ENCODE measurements at regions not wholly inside any gene's neighbourhood (a gene's known extent, or its start where the extent isn't known, plus 50 kb on each side); places are given as distances from the start of the nearest gene placed in this dataset.

DNA sequence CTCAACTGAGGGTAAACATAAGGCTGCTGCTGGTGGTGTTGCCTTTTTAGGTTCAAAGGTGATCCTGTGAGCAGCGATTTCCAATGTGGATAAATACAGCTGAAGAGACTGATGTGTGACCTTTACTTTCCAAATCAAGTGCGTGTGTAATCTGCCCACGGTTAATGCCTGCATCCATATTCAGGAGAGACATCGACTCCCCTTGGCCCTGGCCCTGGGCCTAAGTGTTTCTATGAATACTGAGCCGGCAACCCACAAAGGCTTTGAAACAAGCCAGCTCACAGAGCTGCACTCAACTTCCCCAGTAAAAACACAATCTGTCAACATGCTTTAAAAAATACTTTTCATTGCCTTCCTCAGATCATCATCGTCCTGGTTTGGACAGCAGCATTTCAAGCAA is 1026.6 kb downstream of the TMEM182 start:
- TF ChIP-seq POLR2AphosphoS5 (IDR thresholded peaks at IDR 0.05) (no peak), POLR2A (IDR thresholded peaks at IDR 0.05) (no peak)
- TF ChIP-seq, protein P1, sequence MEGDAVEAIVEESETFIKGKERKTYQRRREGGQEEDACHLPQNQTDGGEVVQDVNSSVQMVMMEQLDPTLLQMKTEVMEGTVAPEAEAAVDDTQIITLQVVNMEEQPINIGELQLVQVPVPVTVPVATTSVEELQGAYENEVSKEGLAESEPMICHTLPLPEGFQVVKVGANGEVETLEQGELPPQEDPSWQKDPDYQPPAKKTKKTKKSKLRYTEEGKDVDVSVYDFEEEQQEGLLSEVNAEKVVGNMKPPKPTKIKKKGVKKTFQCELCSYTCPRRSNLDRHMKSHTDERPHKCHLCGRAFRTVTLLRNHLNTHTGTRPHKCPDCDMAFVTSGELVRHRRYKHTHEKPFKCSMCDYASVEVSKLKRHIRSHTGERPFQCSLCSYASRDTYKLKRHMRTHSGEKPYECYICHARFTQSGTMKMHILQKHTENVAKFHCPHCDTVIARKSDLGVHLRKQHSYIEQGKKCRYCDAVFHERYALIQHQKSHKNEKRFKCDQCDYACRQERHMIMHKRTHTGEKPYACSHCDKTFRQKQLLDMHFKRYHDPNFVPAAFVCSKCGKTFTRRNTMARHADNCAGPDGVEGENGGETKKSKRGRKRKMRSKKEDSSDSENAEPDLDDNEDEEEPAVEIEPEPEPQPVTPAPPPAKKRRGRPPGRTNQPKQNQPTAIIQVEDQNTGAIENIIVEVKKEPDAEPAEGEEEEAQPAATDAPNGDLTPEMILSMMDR (IDR thresholded peaks at IDR 0.05 in 8 of 11, conservative IDR thresholded peaks at IDR 0.05 in 3 of 11), result no peak

Data from spleen (tissue), 7 donors.